Karpas-422 (cell line): ENCODE measurements at regions not wholly inside any gene's neighbourhood (a gene's known extent, or its start where the extent isn't known, plus 50 kb on each side); places are given as distances from the start of the nearest gene placed in this dataset.
"Not testable (repeated sequence)": the region's sequence is repeated elsewhere in the genome, so short reads cannot be mapped to it uniquely, and the experiment has no call there.

Experiments
- DNase-seq: peaks from one replicate; pipeline ENCODE4 v3.0.0-alpha.2; 2015
- H2AFZ ChIP-seq: fragments of 200-600 bp; sonication (generic); 2 replicates; pipeline ENCODE4 v1.6.1; 2014; ENCODE audit warnings: antibody characterized with exemption, low read length, mixed read lengths
- H3K27ac ChIP-seq: fragments of 200-600 bp; sonication (generic); 2 replicates; pipeline ENCODE4 v1.5.1; 2014; ENCODE audit warnings: mild to moderate bottlenecking, low read length, moderate library complexity
- H3K27me3 ChIP-seq: fragments of 200-600 bp; sonication (generic); 2 replicates; pipeline ENCODE4 v1.6.1; 2014; ENCODE audit warnings: low read length, mixed read lengths
- H3K36me3 ChIP-seq: fragments of 200-600 bp; sonication (generic); 2 replicates; pipeline ENCODE4 v1.6.1; 2014; ENCODE audit warnings: low read length, mixed read lengths; ENCODE audit not compliant: insufficient read depth
- H3K4me1 ChIP-seq: fragments of 200-600 bp; sonication (generic); 2 replicates; pipeline ENCODE4 v1.6.1; 2014; ENCODE audit warnings: mild to moderate bottlenecking, low read length, mixed read lengths
- H3K4me2 ChIP-seq: fragments of 200-600 bp; sonication (generic); 2 replicates; pipeline ENCODE4 v1.6.1; 2014; ENCODE audit warnings: low read length, low read depth, mild to moderate bottlenecking; ENCODE audit not compliant: poor library complexity, severe bottlenecking
- H3K4me3 ChIP-seq: fragments of 200-600 bp; sonication (generic); 2 replicates; pipeline ENCODE4 v1.5.1; 2014; ENCODE audit warnings: mild to moderate bottlenecking, antibody characterized with exemption, low read length, mixed read lengths
- H3K79me2 ChIP-seq: fragments of 200-600 bp; sonication (generic); 2 replicates; pipeline ENCODE4 v1.6.1; 2014; ENCODE audit warnings: mild to moderate bottlenecking, low read length, mixed read lengths
- H3K9ac ChIP-seq: fragments of 200-600 bp; sonication (generic); 2 replicates; pipeline ENCODE4 v1.6.0; 2014; ENCODE audit warnings: low read length
- H3K9me2 ChIP-seq: fragments of 200-600 bp; sonication (generic), shearing (Covaris generic); replicated peaks from 2 replicates; pipeline ENCODE4 v1.6.0; 2014; ENCODE audit warnings: mild to moderate bottlenecking, low read length, moderate library complexity; ENCODE audit not compliant: insufficient read depth
- H3K9me3 ChIP-seq: fragments of 300-700, 200-600 bp; sonication (generic); 2 replicates; pipeline ENCODE4 v1.6.1; 2014; ENCODE audit warnings: low read length, mixed read lengths
- H4K20me1 ChIP-seq: fragments of 200-600 bp; sonication (generic); 2 replicates; pipeline ENCODE4 v1.6.1; 2014; ENCODE audit warnings: mild to moderate bottlenecking, antibody characterized with exemption, low read length, low read depth; ENCODE audit not compliant: insufficient read depth

GRCh38 chr5:15002173-15002572, 130.6 kb upstream of the ANKH start:
- no peaks in the 10 kb centered on the region for H3K79me2 ChIP-seq
- H3K4me1 ChIP-seq: no peaks in the 10 kb centered on the region
- no peak overlapping the region for H3K9ac ChIP-seq
- H4K20me1 ChIP-seq: no peaks in the 10 kb centered on the region
- H3K27me3 ChIP-seq: no peaks in the 10 kb centered on the region
- H2AFZ ChIP-seq: no peak overlapping the region
- no peaks in the 10 kb centered on the region for H3K36me3 ChIP-seq
- no peaks in the 10 kb centered on the region for H3K9me2 ChIP-seq
- DNase-seq: no peak
- no peak overlapping the region for H3K27ac ChIP-seq
- H3K4me3 ChIP-seq: no peak overlapping the region
- no peaks in the 10 kb centered on the region for H3K9me3 ChIP-seq
- H3K4me2 ChIP-seq: no peak overlapping the region

GRCh38 chr5:15001517-15001916, 129.9 kb upstream of the ANKH start:
- no peaks in the 10 kb centered on the region for H3K9me2 ChIP-seq
- no peak for DNase-seq
- H3K4me1 ChIP-seq: no peaks in the 10 kb centered on the region
- no peak overlapping the region for H3K9ac ChIP-seq
- H3K27me3 ChIP-seq: no peaks in the 10 kb centered on the region
- no peak overlapping the region for H3K27ac ChIP-seq
- H3K9me3 ChIP-seq: no peaks in the 10 kb centered on the region
- no peaks in the 10 kb centered on the region for H3K36me3 ChIP-seq
- no peak overlapping the region for H3K4me3 ChIP-seq
- H2AFZ ChIP-seq: no peak overlapping the region
- no peaks in the 10 kb centered on the region for H3K79me2 ChIP-seq
- H3K4me2 ChIP-seq: no peak overlapping the region
- no peaks in the 10 kb centered on the region for H4K20me1 ChIP-seq

DNA sequence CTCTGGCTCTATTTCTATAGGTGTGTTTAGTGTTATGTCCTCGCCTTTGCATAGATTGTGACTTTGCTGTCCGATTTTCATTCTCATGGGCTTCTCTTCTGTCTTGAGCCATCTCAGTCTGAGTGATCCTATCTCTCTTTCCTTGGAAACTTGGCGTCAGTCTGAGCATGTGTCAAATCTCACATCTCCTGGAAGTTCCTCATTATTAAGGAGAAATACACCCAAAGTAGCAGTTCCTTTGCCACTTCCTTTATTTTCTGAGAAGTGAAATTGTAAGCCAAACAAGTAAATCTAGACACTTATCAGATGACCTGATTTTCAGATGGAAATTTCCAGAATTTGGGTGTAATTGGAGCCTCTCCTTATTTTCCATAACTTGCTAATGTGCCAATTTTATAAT, 126.9 kb upstream of the ANKH start:
- no peaks in the 10 kb centered on the region for H3K79me2 ChIP-seq
- H3K36me3 ChIP-seq: no peaks in the 10 kb centered on the region
- no peak for DNase-seq
- H3K4me2 ChIP-seq: no peak overlapping the region
- H3K4me3 ChIP-seq: no peak overlapping the region
- H3K27me3 ChIP-seq: no peaks in the 10 kb centered on the region
- no peaks in the 10 kb centered on the region for H3K9me2 ChIP-seq
- H3K4me1 ChIP-seq: no peaks in the 10 kb centered on the region
- H3K27ac ChIP-seq: no peak overlapping the region
- H2AFZ ChIP-seq: no peak overlapping the region
- H3K9me3 ChIP-seq: no peaks in the 10 kb centered on the region
- no peaks in the 10 kb centered on the region for H4K20me1 ChIP-seq
- no peak overlapping the region for H3K9ac ChIP-seq

GRCh38 chr5:14996997-14997396, 125.4 kb upstream of the ANKH start:
- Histone ChIP-seq H3K27ac (no peak overlapping the region), H4K20me1 (no peaks in the 10 kb centered on the region), H3K4me2 (no peak overlapping the region), H3K27me3 (no peaks in the 10 kb centered on the region), H2AFZ (no peak overlapping the region), H3K9me2 (no peaks in the 10 kb centered on the region), H3K4me1 (no peaks in the 10 kb centered on the region), H3K36me3 (no peaks in the 10 kb centered on the region), H3K4me3 (no peak overlapping the region), H3K9ac (no peak overlapping the region), H3K9me3 (no peaks in the 10 kb centered on the region), H3K79me2 (no peaks in the 10 kb centered on the region)
- no peak for DNase-seq

DNA sequence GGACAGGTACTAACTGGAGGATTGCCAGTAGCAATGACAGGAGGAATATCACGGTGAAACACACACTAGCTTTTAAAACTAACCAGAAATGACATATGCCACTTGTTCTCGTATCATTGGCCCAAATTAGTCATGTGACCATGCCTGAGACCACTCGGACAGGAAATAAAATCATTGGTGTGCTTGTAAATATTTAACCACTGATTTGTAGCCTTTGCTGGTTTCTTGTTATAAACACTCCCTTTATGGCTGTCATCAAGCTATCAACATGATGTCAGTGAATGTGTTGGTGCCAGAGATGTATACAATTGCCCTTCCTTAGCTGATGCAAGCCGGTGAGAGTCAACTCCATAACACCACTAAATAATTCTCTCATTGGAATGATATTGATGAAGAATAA, 123.7 kb upstream of the ANKH start:
- no peak overlapping the region for H3K9ac ChIP-seq
- H3K27me3 ChIP-seq: no peaks in the 10 kb centered on the region
- no peak for DNase-seq
- H3K79me2 ChIP-seq: no peaks in the 10 kb centered on the region
- H3K9me2 ChIP-seq: no peaks in the 10 kb centered on the region
- no peaks in the 10 kb centered on the region for H3K36me3 ChIP-seq
- H3K4me1 ChIP-seq: no peaks in the 10 kb centered on the region
- H3K4me2 ChIP-seq: no peak overlapping the region
- no peak overlapping the region for H3K4me3 ChIP-seq
- H3K9me3 ChIP-seq: no peaks in the 10 kb centered on the region
- no peaks in the 10 kb centered on the region for H4K20me1 ChIP-seq
- H3K27ac ChIP-seq: no peak overlapping the region
- H2AFZ ChIP-seq: no peak overlapping the region

DNA sequence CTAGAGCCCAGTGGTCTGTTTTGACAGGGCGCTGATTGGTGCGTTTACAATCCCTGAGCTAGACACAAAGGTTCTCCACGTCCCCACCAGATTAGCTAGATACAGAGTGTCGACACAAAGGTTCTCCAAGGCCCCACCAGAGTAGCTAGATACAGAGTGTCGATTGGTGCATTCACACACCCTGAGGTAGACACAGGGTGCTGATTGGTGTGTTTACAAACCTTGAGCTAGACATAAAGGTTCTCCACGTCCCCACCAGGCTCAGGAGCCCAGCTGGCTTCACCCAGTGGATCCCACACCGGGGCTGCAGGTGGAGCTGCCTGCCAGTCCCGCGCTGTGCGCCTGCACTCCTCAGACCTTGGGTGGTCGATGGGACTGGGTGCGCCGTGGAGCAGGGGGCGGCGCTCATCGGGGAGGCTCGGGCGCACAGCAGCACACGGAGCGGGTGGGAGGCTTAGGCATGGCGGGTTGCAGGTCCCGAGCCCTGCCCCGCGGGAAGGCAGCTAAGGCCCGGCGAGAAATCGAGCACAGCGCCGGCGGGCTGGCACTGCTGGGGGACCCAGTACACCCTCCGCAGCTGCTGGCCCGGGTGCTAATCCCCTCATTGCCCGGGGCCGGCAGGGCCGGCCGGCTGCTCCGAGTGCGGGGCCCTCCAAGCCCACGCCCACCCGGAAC, 122.0 kb upstream of the ANKH start:
- H3K4me1 ChIP-seq, H3K9ac ChIP-seq, H3K9me3 ChIP-seq, H3K4me3 ChIP-seq, H3K79me2 ChIP-seq, H3K27ac ChIP-seq, H4K20me1 ChIP-seq, H3K36me3 ChIP-seq, DNase-seq, H3K27me3 ChIP-seq, H3K9me2 ChIP-seq, H2AFZ ChIP-seq, H3K4me2 ChIP-seq: not testable (repeated sequence)

- H3K9me3 ChIP-seq, DNase-seq, H3K4me3 ChIP-seq, H3K9ac ChIP-seq, H3K27me3 ChIP-seq, H2AFZ ChIP-seq, H3K79me2 ChIP-seq, H3K36me3 ChIP-seq, H4K20me1 ChIP-seq, H3K4me2 ChIP-seq, H3K9me2 ChIP-seq, H3K27ac ChIP-seq, H3K4me1 ChIP-seq: not testable (repeated sequence)
Measured at GRCh38 chr5:14992751-14993458, 121.3 kb upstream of the ANKH start.

- H3K4me1 ChIP-seq: no peaks in the 10 kb centered on the region
- H3K4me3 ChIP-seq: no peak overlapping the region
- H3K9ac ChIP-seq: no peak overlapping the region
- H3K36me3 ChIP-seq: no peaks in the 10 kb centered on the region
- no peak overlapping the region for H3K27ac ChIP-seq
- no peaks in the 10 kb centered on the region for H3K9me3 ChIP-seq
- H3K79me2 ChIP-seq: no peaks in the 10 kb centered on the region
- no peaks in the 10 kb centered on the region for H3K27me3 ChIP-seq
- H3K4me2 ChIP-seq: no peak overlapping the region
- H4K20me1 ChIP-seq: no peaks in the 10 kb centered on the region
- no peak overlapping the region for H2AFZ ChIP-seq
- no peak for DNase-seq
- no peaks in the 10 kb centered on the region for H3K9me2 ChIP-seq
Measured at GRCh38 chr5:14988223-14988622, 116.6 kb upstream of the ANKH start.
